ENCODE measurements at regions not wholly inside any gene's neighbourhood (a gene's known extent, or its start where the extent isn't known, plus 50 kb on each side); places are given as distances from the start of the nearest gene placed in this dataset.

GRCh38 chr6:117195728-117196127, 69.6 kb upstream of the VGLL2 start:
- no peak for TF ChIP-seq CTCF (IDR thresholded peaks at IDR 0.05)
- TF ChIP-seq POLR2A (IDR thresholded peaks at IDR 0.05): no peak
